HepG2 (cell line): ENCODE measurements at regions not wholly inside any gene's neighbourhood (a gene's known extent, or its start where the extent isn't known, plus 50 kb on each side); places are given as distances from the start of the nearest gene placed in this dataset.

Experiments used
- ATAC-seq: fragments of 200-7000 bp; cut with Tn5 transposase; 3 replicates; pipeline ENCODE4 v1.9.1; 2020; ENCODE audit warnings: mild to moderate bottlenecking, moderate library complexity
- BruUV-seq: library from RNA; stranded (reverse); fragments of 400-500 nt; replicated peaks from 2 replicates; lab custom pipeline; 2021; lab: Mats Ljungman, UMichigan
- CTCF ChIA-PET: fragments of 300-600 bp; formaldehyde crosslinking; extraction: SDS; loops from one replicate; lab custom pipeline; 2021; ENCODE audit warnings: low total read pairs, inconsistent platforms, low intra/inter-chr PET ratio; lab: Yijun Ruan, JAX
- POLR2A ChIA-PET: fragments of 350-600 bp; sonication (Branson Sonifier 250); formaldehyde crosslinking; loops from one replicate; lab custom pipeline; 2020; ENCODE audit warnings: antibody characterized with exemption, inconsistent platforms; lab: Yijun Ruan, JAX
- DNase-seq: peaks from one replicate; pipeline ENCODE4 v3.0.0-alpha.2; 2015; ENCODE audit warnings: low spot score
- FAIRE-seq: peaks from 3 replicates; lab custom pipeline; 2011; peaks lifted over from hg19 to GRCh38; lab: Jason Lieb, UNC
- H2AFZ ChIP-seq: one replicate; pipeline ENCODE4 v1.6.1; 2011; ENCODE audit warnings: low read length, inconsistent platforms
- H3K27ac ChIP-seq: fragments of 300-600 bp; 3 replicates; pipeline ENCODE4 v1.8.0; 2011; ENCODE audit warnings: mixed run types, mild to moderate bottlenecking, mixed read lengths, low read length, inconsistent platforms; ENCODE audit not compliant: insufficient read depth; ENCODE audit errors: extremely low read length
- H3K27me3 ChIP-seq, 2 experiments: fragments of 200-600 bp in 1 of 2; 2 replicates in 1 of 2; 3 replicates in 1 of 2; pipeline versions ENCODE4 v1.6.0 to v1.8.0; 2011; ENCODE audit warnings: low read length in 2 of 2, mild to moderate bottlenecking in 2 of 2, moderate library complexity in 2 of 2, inconsistent platforms in 1 of 2; ENCODE audit not compliant: insufficient read depth in 2 of 2, control insufficient read depth in 1 of 2
- H3K36me3 ChIP-seq, 2 experiments: fragments of 200-600 bp in 1 of 2; replicated peaks in 1 of 2; 2 replicates in 1 of 2; 3 replicates in 1 of 2; pipeline versions ENCODE4 v1.5.1 to v1.8.0; 2011; ENCODE audit warnings: low read length in 2 of 2, inconsistent platforms in 1 of 2; ENCODE audit not compliant: insufficient read depth in 2 of 2, control insufficient read depth in 1 of 2
- H3K4me1 ChIP-seq: 2 replicates; pipeline ENCODE4 v1.5.1; 2012; ENCODE audit warnings: low read length, inconsistent platforms; ENCODE audit not compliant: insufficient read depth
- H3K4me2 ChIP-seq: 2 replicates; pipeline ENCODE4 v1.6.0; 2011; ENCODE audit warnings: low read depth, low read length, inconsistent platforms
- H3K4me3 ChIP-seq, 3 experiments: fragments of 200-600 bp in 1 of 3; sonication (generic), shearing (Covaris generic) in 1 of 3; replicated peaks in 1 of 3; 2 replicates each; pipeline ENCODE4 v1.5.1; 2011 to 2016; ENCODE audit warnings: low read length in 3 of 3, inconsistent platforms in 2 of 3, low read depth in 2 of 3, mild to moderate bottlenecking in 2 of 3, control low read depth in 1 of 3, mixed read lengths in 1 of 3; ENCODE audit not compliant: insufficient read depth in 1 of 3
- H3K79me2 ChIP-seq: one replicate; pipeline ENCODE4 v1.6.1; 2011; ENCODE audit warnings: low read length, inconsistent platforms; ENCODE audit not compliant: insufficient read depth
- H3K9ac ChIP-seq: 2 replicates; pipeline ENCODE4 v1.6.0; 2011; ENCODE audit warnings: mild to moderate bottlenecking, low read depth, low read length, inconsistent platforms; ENCODE audit not compliant: insufficient read depth
- H3K9me3 ChIP-seq: 2 replicates; pipeline ENCODE4 v1.5.1; 2012; ENCODE audit warnings: mild to moderate bottlenecking, low read length
- H4K20me1 ChIP-seq: 2 replicates; pipeline ENCODE4 v1.6.0; 2011; ENCODE audit warnings: inconsistent platforms, mild to moderate bottlenecking, low read length, moderate library complexity; ENCODE audit not compliant: insufficient read depth
- BHLHE40 ChIP-seq: IDR thresholded peaks from 2 replicates; pipeline ENCODE4 v1.6.1; 2011; ENCODE audit warnings: low read length, improper control_type of control experiment
- DNMT1 ChIP-seq: sonication (generic); formaldehyde crosslinking; IDR thresholded peaks from 2 replicates; pipeline ENCODE4 v1.5.1; 2020; ENCODE audit warnings: mild to moderate bottlenecking, missing genetic modification reagents
- GTF3A ChIP-seq: sonication (generic); formaldehyde crosslinking; conservative IDR thresholded peaks from 2 replicates; pipeline ENCODE4 v1.4.0; 2020; ENCODE audit warnings: mild to moderate bottlenecking, missing genetic modification reagents
- IKZF4 ChIP-seq: sonication (generic); formaldehyde crosslinking; IDR thresholded peaks from 2 replicates; pipeline ENCODE4 v1.5.1; 2020; ENCODE audit warnings: borderline replicate concordance, mild to moderate bottlenecking, low read depth, missing genetic modification reagents; ENCODE audit errors: not compliant biosample characterization
- IRF2 ChIP-seq: IDR thresholded peaks from 2 replicates; pipeline ENCODE4 v1.6.1; 2018; ENCODE audit warnings: missing genetic modification reagents, missing compliant biosample characterization
- IRX3 ChIP-seq: sonication (generic); formaldehyde crosslinking; IDR thresholded peaks from 2 replicates; pipeline ENCODE4 v1.8.1; 2023; ENCODE audit warnings: mild to moderate bottlenecking, low read depth, missing genetic modification reagents, borderline replicate concordance
- MAF1 ChIP-seq: sonication (generic); formaldehyde crosslinking; IDR thresholded peaks from 2 replicates; pipeline ENCODE4 v1.5.0; 2020; ENCODE audit warnings: missing genetic modification reagents, borderline replicate concordance
- MBD4 ChIP-seq: IDR thresholded peaks from 2 replicates; pipeline ENCODE4 v1.6.1; 2012; ENCODE audit warnings: low read length, inconsistent platforms, borderline replicate concordance
- MYNN ChIP-seq: sonication (generic); formaldehyde crosslinking; IDR thresholded peaks from 2 replicates; pipeline ENCODE4 v1.4.0; 2020; ENCODE audit warnings: mild to moderate bottlenecking, low read depth, missing genetic modification reagents
- POLR2AphosphoS2 ChIP-seq: IDR thresholded peaks from 2 replicates; pipeline ENCODE4 v1.6.1; 2011; ENCODE audit warnings: low read depth, low read length, improper control_type of control experiment
- TBX3 ChIP-seq: fragments of 450-650 bp; IDR thresholded peaks from 2 replicates; pipeline ENCODE4 v1.6.1; 2017; ENCODE audit warnings: antibody characterized with exemption, mild to moderate bottlenecking, inconsistent platforms, borderline replicate concordance
- ZNF329 ChIP-seq: sonication (generic); formaldehyde crosslinking; IDR thresholded peaks from 2 replicates; pipeline ENCODE4 v1.9.0; 2021; ENCODE audit warnings: low read depth, mild to moderate bottlenecking, missing genetic modification reagents
- ZNF563 ChIP-seq: sonication (generic); formaldehyde crosslinking; IDR thresholded peaks from 2 replicates; pipeline ENCODE4 v1.8.0; 2022; ENCODE audit warnings: mild to moderate bottlenecking, moderate library complexity, missing genetic modification reagents
- WGBS: methylation state at CpG from one replicate; pipeline ENCODE4 v1.1.6; 2017; ENCODE audit warnings: low lambda C conversion rate; 5-methylcytosine and 5-hydroxymethylcytosine counted together
- in situ Hi-C: cut with HindIII; loops from 2 replicates; pipeline ENCODE4 v1.10.0; 2017; ENCODE audit warnings: low pct_unique_long_range_greater_than_20kb; ENCODE audit not compliant: extremely low pct_ligation_motif_present
- intact Hi-C: fragments of 100-400 bp; cut with micrococcal nuclease; formaldehyde crosslinking; loops from one replicate; pipeline ENCODE4 v1.10.0; 2022; ENCODE audit not compliant: unreplicated experiment
- TF ChIP-seq, protein P1 (sequence below): sonication (generic); formaldehyde crosslinking; IDR thresholded peaks from 2 replicates; pipeline ENCODE4 v1.4.0; 2020; ENCODE audit warnings: mild to moderate bottlenecking, low read depth, missing genetic modification reagents
- TF ChIP-seq, protein P2 (sequence below): sonication (generic); formaldehyde crosslinking; IDR thresholded peaks from 2 replicates; pipeline ENCODE4 v1.8.1; 2023; ENCODE audit warnings: mild to moderate bottlenecking, inconsistent platforms, moderate library complexity, missing genetic modification reagents, borderline replicate concordance
- TF ChIP-seq, protein P3 (sequence below): sonication (generic); formaldehyde crosslinking; IDR thresholded peaks from 2 replicates; pipeline ENCODE4 v1.5.1; 2020; ENCODE audit warnings: mild to moderate bottlenecking, missing genetic modification reagents, borderline replicate concordance

DNA sequence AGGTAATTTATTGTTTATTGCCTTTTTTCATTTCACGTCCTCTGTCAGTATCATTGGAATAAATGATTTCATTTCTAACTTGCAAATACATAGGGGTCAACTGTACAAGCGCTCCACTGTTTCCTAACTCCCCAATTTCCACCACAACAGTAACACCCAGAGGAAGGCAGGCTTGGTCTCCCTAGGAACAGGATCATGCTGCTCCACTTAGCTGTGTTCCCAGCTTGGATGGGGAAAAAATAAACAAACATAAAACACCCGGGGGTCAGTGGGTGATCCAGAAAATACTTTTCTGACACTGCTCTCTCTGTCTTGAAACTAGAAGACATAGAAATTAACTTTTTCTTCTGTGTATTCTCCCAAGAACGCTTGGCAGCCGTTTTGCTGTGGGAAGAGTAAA, 772.5 kb downstream of the TRIML1 start:
- 10% methylated on average over 5 of the region's 5 CpGs for WGBS
- Histone ChIP-seq H2AFZ (no peak overlapping the region), H3K27ac (no peak overlapping the region), H3K9me3 (peaks cover 21% of the 10 kb centered on the region; the same call in 1 of the 2 replicates), H3K36me3 (no peaks in the 10 kb centered on the region), H3K4me2 (no peak overlapping the region), H3K27me3 (no peaks in the 10 kb centered on the region), H3K79me2 (no peaks in the 10 kb centered on the region), H4K20me1 (no peaks in the 10 kb centered on the region), H3K4me3 (no peak overlapping the region), H3K4me1 (no peaks in the 10 kb centered on the region), H3K9ac (no peak overlapping the region)
- no peak for FAIRE-seq
- ATAC-seq = no peak
- CTCF ChIA-PET = no interaction called here
- no peak for DNase-seq
- no TSS peak for BruUV-seq
- in situ Hi-C loops = no loop called here
- intact Hi-C loops = no loop called here
- POLR2A ChIA-PET = no interaction called here
- TF ChIP-seq, protein P1, sequence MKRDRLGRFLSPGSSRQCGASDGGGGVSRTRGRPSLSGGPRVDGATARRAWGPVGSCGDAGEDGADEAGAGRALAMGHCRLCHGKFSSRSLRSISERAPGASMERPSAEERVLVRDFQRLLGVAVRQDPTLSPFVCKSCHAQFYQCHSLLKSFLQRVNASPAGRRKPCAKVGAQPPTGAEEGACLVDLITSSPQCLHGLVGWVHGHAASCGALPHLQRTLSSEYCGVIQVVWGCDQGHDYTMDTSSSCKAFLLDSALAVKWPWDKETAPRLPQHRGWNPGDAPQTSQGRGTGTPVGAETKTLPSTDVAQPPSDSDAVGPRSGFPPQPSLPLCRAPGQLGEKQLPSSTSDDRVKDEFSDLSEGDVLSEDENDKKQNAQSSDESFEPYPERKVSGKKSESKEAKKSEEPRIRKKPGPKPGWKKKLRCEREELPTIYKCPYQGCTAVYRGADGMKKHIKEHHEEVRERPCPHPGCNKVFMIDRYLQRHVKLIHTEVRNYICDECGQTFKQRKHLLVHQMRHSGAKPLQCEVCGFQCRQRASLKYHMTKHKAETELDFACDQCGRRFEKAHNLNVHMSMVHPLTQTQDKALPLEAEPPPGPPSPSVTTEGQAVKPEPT = no peak
- TF ChIP-seq IRF2 (CRISPR knock-in tag) (no peak), IKZF4 (CRISPR knock-in tag) (no peak), MBD4 (no peak), IRX3 (CRISPR knock-in tag) (no peak), DNMT1 (CRISPR knock-in tag) (no peak), MYNN (no peak), BHLHE40 (no peak), ZNF329 (CRISPR knock-in tag) (no peak), GTF3A (CRISPR knock-in tag) (no peak), ZNF563 (no peak), POLR2AphosphoS2 (no peak), MAF1 (CRISPR knock-in tag) (no peak), TBX3 (no peak)
- TF ChIP-seq, protein P2, sequence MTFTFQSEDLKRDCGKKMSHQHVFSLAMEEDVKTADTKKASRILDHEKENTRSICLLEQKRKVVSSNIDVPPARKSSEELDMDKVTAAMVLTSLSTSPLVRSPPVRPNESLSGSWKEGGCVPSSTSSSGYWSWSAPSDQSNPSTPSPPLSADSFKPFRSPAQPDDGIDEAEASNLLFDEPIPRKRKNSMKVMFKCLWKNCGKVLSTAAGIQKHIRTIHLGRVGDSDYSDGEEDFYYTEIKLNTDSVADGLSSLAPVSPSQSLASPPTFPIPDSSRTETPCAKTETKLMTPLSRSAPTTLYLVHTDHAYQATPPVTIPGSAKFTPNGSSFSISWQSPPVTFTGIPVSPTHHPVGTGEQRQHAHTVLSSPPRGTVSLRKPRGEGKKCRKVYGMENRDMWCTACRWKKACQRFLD (CRISPR knock-in tag) = no peak
- TF ChIP-seq, protein P3, sequence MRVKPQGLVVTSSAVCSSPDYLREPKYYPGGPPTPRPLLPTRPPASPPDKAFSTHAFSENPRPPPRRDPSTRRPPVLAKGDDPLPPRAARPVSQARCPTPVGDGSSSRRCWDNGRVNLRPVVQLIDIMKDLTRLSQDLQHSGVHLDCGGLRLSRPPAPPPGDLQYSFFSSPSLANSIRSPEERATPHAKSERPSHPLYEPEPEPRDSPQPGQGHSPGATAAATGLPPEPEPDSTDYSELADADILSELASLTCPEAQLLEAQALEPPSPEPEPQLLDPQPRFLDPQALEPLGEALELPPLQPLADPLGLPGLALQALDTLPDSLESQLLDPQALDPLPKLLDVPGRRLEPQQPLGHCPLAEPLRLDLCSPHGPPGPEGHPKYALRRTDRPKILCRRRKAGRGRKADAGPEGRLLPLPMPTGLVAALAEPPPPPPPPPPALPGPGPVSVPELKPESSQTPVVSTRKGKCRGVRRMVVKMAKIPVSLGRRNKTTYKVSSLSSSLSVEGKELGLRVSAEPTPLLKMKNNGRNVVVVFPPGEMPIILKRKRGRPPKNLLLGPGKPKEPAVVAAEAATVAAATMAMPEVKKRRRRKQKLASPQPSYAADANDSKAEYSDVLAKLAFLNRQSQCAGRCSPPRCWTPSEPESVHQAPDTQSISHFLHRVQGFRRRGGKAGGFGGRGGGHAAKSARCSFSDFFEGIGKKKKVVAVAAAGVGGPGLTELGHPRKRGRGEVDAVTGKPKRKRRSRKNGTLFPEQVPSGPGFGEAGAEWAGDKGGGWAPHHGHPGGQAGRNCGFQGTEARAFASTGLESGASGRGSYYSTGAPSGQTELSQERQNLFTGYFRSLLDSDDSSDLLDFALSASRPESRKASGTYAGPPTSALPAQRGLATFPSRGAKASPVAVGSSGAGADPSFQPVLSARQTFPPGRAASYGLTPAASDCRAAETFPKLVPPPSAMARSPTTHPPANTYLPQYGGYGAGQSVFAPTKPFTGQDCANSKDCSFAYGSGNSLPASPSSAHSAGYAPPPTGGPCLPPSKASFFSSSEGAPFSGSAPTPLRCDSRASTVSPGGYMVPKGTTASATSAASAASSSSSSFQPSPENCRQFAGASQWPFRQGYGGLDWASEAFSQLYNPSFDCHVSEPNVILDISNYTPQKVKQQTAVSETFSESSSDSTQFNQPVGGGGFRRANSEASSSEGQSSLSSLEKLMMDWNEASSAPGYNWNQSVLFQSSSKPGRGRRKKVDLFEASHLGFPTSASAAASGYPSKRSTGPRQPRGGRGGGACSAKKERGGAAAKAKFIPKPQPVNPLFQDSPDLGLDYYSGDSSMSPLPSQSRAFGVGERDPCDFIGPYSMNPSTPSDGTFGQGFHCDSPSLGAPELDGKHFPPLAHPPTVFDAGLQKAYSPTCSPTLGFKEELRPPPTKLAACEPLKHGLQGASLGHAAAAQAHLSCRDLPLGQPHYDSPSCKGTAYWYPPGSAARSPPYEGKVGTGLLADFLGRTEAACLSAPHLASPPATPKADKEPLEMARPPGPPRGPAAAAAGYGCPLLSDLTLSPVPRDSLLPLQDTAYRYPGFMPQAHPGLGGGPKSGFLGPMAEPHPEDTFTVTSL (CRISPR knock-in tag) = no peak
